ENCODE measurements at regions not wholly inside any gene's neighbourhood (a gene's known extent, or its start where the extent isn't known, plus 50 kb on each side); places are given as distances from the start of the nearest gene placed in this dataset.

DNA sequence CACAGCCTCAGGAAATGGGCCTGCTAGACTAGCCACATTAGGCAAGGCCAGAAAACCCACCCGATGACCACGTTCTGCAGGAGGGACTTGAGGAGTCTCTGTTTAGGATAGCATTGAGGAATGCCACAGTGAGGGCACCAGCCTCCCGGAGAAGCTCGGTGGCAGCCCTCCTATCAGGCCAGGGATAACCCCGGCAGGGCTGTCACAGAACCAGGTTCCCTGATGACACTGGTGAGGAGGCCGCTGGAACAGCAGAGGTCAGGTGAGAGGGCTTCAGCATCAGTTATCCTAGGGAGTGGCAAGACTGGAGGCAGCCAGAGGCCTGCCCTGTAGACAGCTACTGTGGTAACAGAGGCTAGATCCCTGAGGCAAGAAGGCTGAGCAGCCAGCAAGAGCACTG lies 157.6 kb downstream of the MYLK4 start:
- no peaks in the 10 kb centered on the region for H3K27me3 ChIP-seq (ENCODE audit: insufficient read depth, low read length, poor library complexity, severe bottlenecking)
- CTCF ChIA-PET, result interaction anchor here (0.7 kb wide), 1 partner anchor 156 kb away, joined by 3 read pairs; no protein-coding TSS in a partner anchor
- no peaks in the 10 kb centered on the region for H3K4me1 ChIP-seq (ENCODE audit: insufficient read depth, low read length)
- no peaks in the 10 kb centered on the region for H3K36me3 Mint-ChIP-seq
- H3K9me3 Mint-ChIP-seq, result peaks cover 0 to 1% (median 0%) of the 10 kb centered on the region in 5 donors
- POLR2A ChIA-PET, result no interaction called here
- peaks cover 20 to 41% of the 10 kb centered on the region in 2 donors for H3K27me3 Mint-ChIP-seq
- no peak overlapping the region for H3K4me3 ChIP-seq (ENCODE audit: low read length)
- no peak overlapping the region for H3K4me3 Mint-ChIP-seq
- no peaks in the 10 kb centered on the region for H3K36me3 ChIP-seq (ENCODE audit: insufficient read depth, low read length)
- no peaks in the 10 kb centered on the region for H3K9me3 ChIP-seq (ENCODE audit: low read length)
- H3K27ac Mint-ChIP-seq, result no peak overlapping the region
- H3K27ac ChIP-seq (ENCODE audit: low read depth, low read length), result no peak overlapping the region
- no peak for DNase-seq
- no peaks in the 10 kb centered on the region for H3K4me1 Mint-ChIP-seq

DNA sequence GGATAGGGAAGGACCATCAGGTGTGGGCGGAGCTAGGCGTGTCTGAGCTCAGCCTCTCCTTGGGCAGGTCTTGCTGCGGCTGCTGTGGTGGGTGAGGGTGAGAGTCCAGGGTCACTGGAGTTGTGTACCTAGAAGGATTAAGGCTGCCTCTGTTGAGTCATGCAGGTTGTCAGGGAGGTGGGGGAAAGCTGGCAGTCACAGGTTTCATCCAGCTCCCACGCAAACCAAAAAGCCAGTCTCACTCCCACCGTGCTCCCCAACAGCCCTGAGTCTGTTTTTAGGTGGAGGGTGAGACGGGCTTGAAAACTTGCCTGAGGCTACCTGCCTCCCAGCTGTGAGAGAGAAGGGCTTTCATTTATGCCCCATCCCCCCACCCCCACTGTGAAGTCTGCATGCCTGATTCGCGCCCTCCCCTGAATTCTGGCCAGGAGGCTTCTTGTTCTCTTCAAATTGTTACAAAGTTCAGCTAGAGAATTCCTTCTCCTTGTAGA lies 161.5 kb downstream of the MYLK4 start:
- Mint-ChIP-seq H3K27ac (no peak overlapping the region), H3K9me3 (peaks cover 0 to 1% (median 0%) of the 10 kb centered on the region in 5 donors), H3K36me3 (no peaks in the 10 kb centered on the region), H3K27me3 (peaks cover 20 to 37% of the 10 kb centered on the region in 2 donors), H3K4me3 (no peak overlapping the region), H3K4me1 (no peaks in the 10 kb centered on the region)
- H3K4me3 ChIP-seq (ENCODE audit: low read length), result no peak overlapping the region
- no peaks in the 10 kb centered on the region for H3K27me3 ChIP-seq (ENCODE audit: insufficient read depth, low read length, poor library complexity, severe bottlenecking)
- H3K36me3 ChIP-seq (ENCODE audit: insufficient read depth, low read length), result no peaks in the 10 kb centered on the region
- ChIA-PET POLR2A (no interaction called here), CTCF (no interaction called here)
- H3K27ac ChIP-seq (ENCODE audit: low read depth, low read length), result no peak overlapping the region
- no peak for DNase-seq
- no peaks in the 10 kb centered on the region for H3K9me3 ChIP-seq (ENCODE audit: low read length)
- no peaks in the 10 kb centered on the region for H3K4me1 ChIP-seq (ENCODE audit: insufficient read depth, low read length)

DNA sequence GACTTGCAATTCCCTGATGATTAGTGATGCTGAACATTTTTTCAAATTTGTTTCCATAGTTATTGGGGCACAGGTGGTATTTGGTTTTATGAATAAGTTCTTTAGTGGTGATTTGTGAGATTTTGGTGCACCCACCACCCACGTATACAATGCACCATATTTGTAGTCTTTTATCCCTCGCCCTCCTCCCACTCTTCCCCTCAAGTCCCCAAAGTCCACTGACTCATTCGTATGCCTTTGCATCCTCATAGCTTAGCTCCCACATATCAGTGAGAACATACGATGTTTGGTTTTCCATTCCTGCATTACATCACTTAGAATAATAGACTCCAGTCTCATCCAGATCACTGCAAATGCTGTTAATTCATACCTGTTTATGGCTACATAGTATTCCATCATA lies 167.3 kb downstream of the MYLK4 start:
- Mint-ChIP-seq H3K27me3 (peaks cover 17 to 35% of the 10 kb centered on the region in 2 donors), H3K36me3 (no peaks in the 10 kb centered on the region)

DNA sequence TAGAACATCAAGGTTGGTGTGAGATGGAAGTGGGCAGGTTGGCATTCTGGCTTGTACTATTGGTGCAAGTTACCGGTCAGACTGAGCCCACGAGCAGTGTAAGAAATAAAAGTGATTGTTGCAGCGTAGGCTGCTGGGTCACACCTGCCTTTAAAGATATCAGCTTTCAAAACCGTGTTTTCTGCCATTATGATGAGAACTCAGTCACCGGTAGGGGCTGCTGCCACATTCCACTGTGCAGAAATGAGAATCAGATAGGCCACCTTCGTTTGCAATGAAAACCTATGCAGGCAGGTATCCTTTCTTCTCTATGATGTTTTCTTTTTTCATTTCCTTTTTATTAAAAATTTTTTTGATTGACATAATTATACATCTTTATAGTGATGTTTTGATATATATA lies 168.5 kb downstream of the MYLK4 start:
- no peaks in the 10 kb centered on the region for H3K9me3 ChIP-seq (ENCODE audit: low read length)
- Mint-ChIP-seq H3K4me1 (no peaks in the 10 kb centered on the region), H3K36me3 (no peaks in the 10 kb centered on the region), H3K9me3 (peaks cover 0 to 2% (median 0%) of the 10 kb centered on the region in 5 donors), H3K27ac (no peak overlapping the region), H3K4me3 (no peak overlapping the region), H3K27me3 (peaks cover 17 to 40% of the 10 kb centered on the region in 2 donors)
- H3K27me3 ChIP-seq (ENCODE audit: insufficient read depth, low read length, poor library complexity, severe bottlenecking), result no peaks in the 10 kb centered on the region
- H3K36me3 ChIP-seq (ENCODE audit: insufficient read depth, low read length), result no peaks in the 10 kb centered on the region
- DNase-seq, result no peak
- ChIA-PET POLR2A (no interaction called here), CTCF (no interaction called here)
- H3K4me1 ChIP-seq (ENCODE audit: insufficient read depth, low read length), result no peaks in the 10 kb centered on the region
- H3K27ac ChIP-seq (ENCODE audit: low read depth, low read length), result no peak overlapping the region
- H3K4me3 ChIP-seq (ENCODE audit: low read length), result no peak overlapping the region

More for the DNA sequence above, 167.3 kb downstream of the MYLK4 start:
- Mint-ChIP-seq H3K4me1 (no peaks in the 10 kb centered on the region), H3K9me3 (peaks cover 0 to 2% (median 0%) of the 10 kb centered on the region in 5 donors), H3K27ac (no peak overlapping the region), H3K4me3 (no peak overlapping the region)
- Histone ChIP-seq H3K27me3 (ENCODE audit: insufficient read depth, low read length, poor library complexity, severe bottlenecking) (no peaks in the 10 kb centered on the region), H3K4me3 (ENCODE audit: low read length) (no peak overlapping the region), H3K9me3 (ENCODE audit: low read length) (no peaks in the 10 kb centered on the region), H3K27ac (ENCODE audit: low read depth, low read length) (no peak overlapping the region), H3K36me3 (ENCODE audit: insufficient read depth, low read length) (no peaks in the 10 kb centered on the region), H3K4me1 (ENCODE audit: insufficient read depth, low read length) (no peaks in the 10 kb centered on the region)
- POLR2A ChIA-PET, result no interaction called here
- CTCF ChIA-PET, result interaction anchor here (0.6 kb wide), 1 partner anchor 440 kb away, joined by 3 read pairs; no protein-coding TSS in a partner anchor
- no peak for DNase-seq

DNA sequence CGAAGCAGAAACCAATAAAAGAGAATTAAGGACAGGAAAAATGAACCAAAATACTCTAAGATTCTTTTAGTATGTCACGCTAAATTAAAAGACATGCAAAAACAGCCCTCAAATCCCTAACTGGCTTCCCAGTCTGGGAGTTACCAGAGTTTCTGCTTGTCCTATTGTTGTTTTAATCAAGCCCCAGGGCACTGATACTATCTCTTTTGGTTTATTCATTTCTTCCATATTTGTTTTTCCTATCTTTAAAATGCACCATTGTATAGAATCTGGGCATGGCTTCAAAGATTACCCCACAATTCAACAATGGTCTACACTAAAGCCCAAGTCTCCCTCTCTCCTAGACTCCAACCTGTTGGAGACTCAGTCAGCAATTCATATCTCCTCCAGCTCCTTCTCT lies 169.1 kb downstream of the MYLK4 start:
- Mint-ChIP-seq H3K36me3 (no peaks in the 10 kb centered on the region), H3K9me3 (peaks cover 0 to 2% (median 0%) of the 10 kb centered on the region in 5 donors), H3K27ac (no peak overlapping the region), H3K27me3 (peaks cover 18 to 41% of the 10 kb centered on the region in 2 donors), H3K4me3 (no peak overlapping the region), H3K4me1 (no peaks in the 10 kb centered on the region)
- Histone ChIP-seq H3K4me1 (ENCODE audit: insufficient read depth, low read length) (no peaks in the 10 kb centered on the region), H3K4me3 (ENCODE audit: low read length) (no peak overlapping the region), H3K9me3 (ENCODE audit: low read length) (no peaks in the 10 kb centered on the region), H3K27me3 (ENCODE audit: insufficient read depth, low read length, poor library complexity, severe bottlenecking) (no peaks in the 10 kb centered on the region), H3K36me3 (ENCODE audit: insufficient read depth, low read length) (no peaks in the 10 kb centered on the region), H3K27ac (ENCODE audit: low read depth, low read length) (no peak overlapping the region)
- no peak for DNase-seq
- POLR2A ChIA-PET, result no interaction called here
- CTCF ChIA-PET, result no interaction called here

DNA sequence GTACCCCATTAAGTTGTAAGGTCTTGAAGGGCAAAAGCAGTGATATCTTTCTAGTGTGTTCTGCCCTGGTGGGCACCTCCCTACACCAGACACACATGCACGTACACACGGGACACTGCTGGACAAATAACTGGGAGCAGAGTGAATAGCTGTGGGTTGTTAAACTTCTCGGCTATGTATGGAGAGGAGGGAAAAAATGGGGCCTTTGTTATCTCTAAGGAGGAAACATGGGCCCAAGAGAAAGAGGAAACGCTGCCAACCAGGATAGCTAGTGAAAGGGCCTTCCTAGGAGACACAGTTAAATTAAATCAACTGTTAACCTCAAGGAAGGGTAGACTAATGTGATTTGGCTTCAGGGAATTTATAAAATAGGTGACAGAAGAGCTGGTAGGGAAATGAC lies 169.7 kb downstream of the MYLK4 start:
- CTCF ChIA-PET, result no interaction called here
- H3K9me3 ChIP-seq (ENCODE audit: low read length), result no peaks in the 10 kb centered on the region
- Mint-ChIP-seq H3K4me3 (no peak overlapping the region), H3K4me1 (no peaks in the 10 kb centered on the region), H3K36me3 (no peaks in the 10 kb centered on the region), H3K9me3 (peaks cover 0 to 3% (median 0%) of the 10 kb centered on the region in 5 donors), H3K27me3 (peaks cover 18 to 45% of the 10 kb centered on the region in 2 donors), H3K27ac (no peak overlapping the region)
- POLR2A ChIA-PET, result no interaction called here
- no peaks in the 10 kb centered on the region for H3K27me3 ChIP-seq (ENCODE audit: insufficient read depth, low read length, poor library complexity, severe bottlenecking)
- no peak overlapping the region for H3K4me3 ChIP-seq (ENCODE audit: low read length)
- no peaks in the 10 kb centered on the region for H3K36me3 ChIP-seq (ENCODE audit: insufficient read depth, low read length)
- H3K27ac ChIP-seq (ENCODE audit: low read depth, low read length), result no peak overlapping the region
- no peaks in the 10 kb centered on the region for H3K4me1 ChIP-seq (ENCODE audit: insufficient read depth, low read length)
- DNase-seq, result no peak

DNA sequence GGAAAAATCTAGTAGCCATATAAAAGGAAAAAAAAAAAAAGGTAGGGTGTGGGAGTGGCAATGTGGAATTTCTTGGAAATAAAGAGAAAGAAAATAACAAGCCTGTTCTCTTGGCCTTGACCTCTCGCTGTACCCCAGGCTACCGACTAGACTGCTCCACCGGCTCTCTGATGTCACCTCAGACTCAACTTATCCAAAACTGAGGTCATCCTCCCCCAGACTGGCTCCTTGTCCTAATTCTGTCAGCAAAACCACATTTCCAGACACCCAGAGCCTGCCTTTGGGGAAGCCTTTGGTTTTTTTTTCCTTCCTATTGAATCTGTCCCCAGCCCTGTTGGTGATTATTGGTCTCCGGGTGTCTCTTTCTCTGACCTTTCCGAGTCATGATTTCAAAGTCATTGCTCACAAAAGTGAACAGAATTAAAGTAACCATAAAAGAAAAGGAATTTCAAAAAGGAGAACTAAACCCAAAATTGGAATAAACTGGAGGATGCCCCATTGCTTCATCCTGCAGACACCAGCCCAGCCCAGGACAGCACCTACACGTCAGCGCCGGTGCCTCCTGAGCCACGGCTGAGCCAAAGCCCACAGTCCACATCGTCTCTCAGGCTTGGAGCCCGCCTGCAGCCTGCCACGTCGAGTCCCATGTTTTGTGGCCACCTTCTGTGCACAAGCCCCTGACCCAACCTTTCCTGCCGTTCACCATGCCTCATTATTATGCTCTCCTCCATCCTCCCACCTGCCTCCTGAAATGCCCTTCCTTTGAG lies 170.7 kb downstream of the MYLK4 start:
- H3K27ac ChIP-seq (ENCODE audit: low read depth, low read length), result no peak overlapping the region

DNA sequence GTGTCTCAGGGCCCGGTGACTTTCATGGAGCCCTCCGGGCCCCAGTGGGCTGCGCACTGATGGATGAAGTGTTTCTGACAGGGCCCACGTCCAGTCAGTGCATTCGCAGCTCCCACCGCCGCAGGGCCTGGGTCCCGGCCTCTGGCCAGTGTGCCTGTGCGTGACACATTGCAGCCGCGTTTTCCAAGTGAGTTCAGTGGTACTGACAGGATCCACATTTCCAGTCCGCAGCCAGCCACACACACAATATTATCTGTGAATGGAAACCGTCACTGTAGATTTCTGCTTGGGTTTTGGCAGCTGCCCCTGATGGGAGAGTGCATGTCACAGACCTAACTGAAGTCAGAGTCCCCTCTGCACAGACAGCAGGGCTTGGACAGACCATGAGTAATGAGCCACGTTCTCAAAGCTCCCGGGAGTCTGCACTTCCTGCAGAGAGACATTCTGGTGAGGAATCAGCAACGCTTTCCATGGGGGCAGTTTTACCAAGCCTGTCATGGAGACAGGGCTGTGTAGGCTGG lies 171.4 kb downstream of the MYLK4 start:
- H3K9me3 Mint-ChIP-seq, result peaks cover 0 to 14% (median 2%) of the 10 kb centered on the region in 5 donors
- H3K27me3 ChIP-seq (ENCODE audit: insufficient read depth, low read length, poor library complexity, severe bottlenecking), result no peaks in the 10 kb centered on the region
- ChIA-PET POLR2A (no interaction called here), CTCF (no interaction called here)
- no peaks in the 10 kb centered on the region for H3K36me3 Mint-ChIP-seq
- H3K4me3 ChIP-seq (ENCODE audit: low read length), result no peak overlapping the region
- peaks cover 18 to 55% of the 10 kb centered on the region in 2 donors for H3K27me3 Mint-ChIP-seq
- H3K4me3 Mint-ChIP-seq, result no peak overlapping the region
- H3K9me3 ChIP-seq (ENCODE audit: low read length), result no peaks in the 10 kb centered on the region
- no peaks in the 10 kb centered on the region for H3K36me3 ChIP-seq (ENCODE audit: insufficient read depth, low read length)
- H3K4me1 Mint-ChIP-seq, result no peaks in the 10 kb centered on the region
- no peak overlapping the region for H3K27ac Mint-ChIP-seq
- H3K4me1 ChIP-seq (ENCODE audit: insufficient read depth, low read length), result no peaks in the 10 kb centered on the region
- no peak for DNase-seq
- H3K27ac ChIP-seq (ENCODE audit: low read depth, low read length), result no peak overlapping the region

More for the DNA sequence above, 170.7 kb downstream of the MYLK4 start:
- ChIA-PET POLR2A (no interaction called here), CTCF (no interaction called here)
- Mint-ChIP-seq H3K4me3 (no peak overlapping the region), H3K4me1 (no peaks in the 10 kb centered on the region), H3K36me3 (no peaks in the 10 kb centered on the region), H3K9me3 (peaks cover 0 to 8% (median 0%) of the 10 kb centered on the region in 5 donors), H3K27me3 (peaks cover 18 to 51% of the 10 kb centered on the region in 2 donors), H3K27ac (no peak overlapping the region)
- Histone ChIP-seq H3K4me1 (ENCODE audit: insufficient read depth, low read length) (no peaks in the 10 kb centered on the region), H3K36me3 (ENCODE audit: insufficient read depth, low read length) (no peaks in the 10 kb centered on the region), H3K27me3 (ENCODE audit: insufficient read depth, low read length, poor library complexity, severe bottlenecking) (no peaks in the 10 kb centered on the region), H3K9me3 (ENCODE audit: low read length) (no peaks in the 10 kb centered on the region), H3K4me3 (ENCODE audit: low read length) (no peak overlapping the region)
- no peak for DNase-seq

Data from CD8-positive, alpha-beta memory T cell (primary cell).